Progenitor cell of endocrine pancreas (in vitro differentiated cells): ENCODE measurements at regions not wholly inside any gene's neighbourhood (a gene's known extent, or its start where the extent isn't known, plus 50 kb on each side); places are given as distances from the start of the nearest gene placed in this dataset.

Experiments used
- DNase-seq: peaks from one replicate; pipeline ENCODE4 v3.0.0; 2021; ENCODE audit warnings: low spot score; ENCODE audit not compliant: unreplicated experiment
- H3K27ac Mint-ChIP-seq: 2 replicates; pipeline ENCODE4 v1.8.0; 2021; ENCODE audit warnings: mild to moderate bottlenecking, moderate library complexity, mixed read lengths
- H3K27me3 Mint-ChIP-seq: 2 replicates; pipeline ENCODE4 v1.8.0; 2021; ENCODE audit warnings: mixed read lengths
- H3K36me3 Mint-ChIP-seq: 2 replicates; pipeline ENCODE4 v1.8.0; 2022; ENCODE audit warnings: mixed read lengths; ENCODE audit not compliant: insufficient read depth
- H3K4me1 Mint-ChIP-seq: 2 replicates; pipeline ENCODE4 v1.8.0; 2021; ENCODE audit warnings: low read depth, mixed read lengths
- H3K4me3 Mint-ChIP-seq: 2 replicates; pipeline ENCODE4 v1.8.0; 2021; ENCODE audit warnings: low read depth, mild to moderate bottlenecking, moderate library complexity, mixed read lengths
- H3K9me3 Mint-ChIP-seq: 2 replicates; pipeline ENCODE4 v1.8.0; 2021; ENCODE audit warnings: low read depth, mixed read lengths
- TF ChIP-seq, protein P1 (sequence below): fragments of 200-600 bp; sonication (generic); IDR thresholded peaks from one replicate; pipeline ENCODE4 v1.5.0; 2021; ENCODE audit warnings: antibody characterized with exemption, mild to moderate bottlenecking; ENCODE audit not compliant: unreplicated experiment

DNA sequence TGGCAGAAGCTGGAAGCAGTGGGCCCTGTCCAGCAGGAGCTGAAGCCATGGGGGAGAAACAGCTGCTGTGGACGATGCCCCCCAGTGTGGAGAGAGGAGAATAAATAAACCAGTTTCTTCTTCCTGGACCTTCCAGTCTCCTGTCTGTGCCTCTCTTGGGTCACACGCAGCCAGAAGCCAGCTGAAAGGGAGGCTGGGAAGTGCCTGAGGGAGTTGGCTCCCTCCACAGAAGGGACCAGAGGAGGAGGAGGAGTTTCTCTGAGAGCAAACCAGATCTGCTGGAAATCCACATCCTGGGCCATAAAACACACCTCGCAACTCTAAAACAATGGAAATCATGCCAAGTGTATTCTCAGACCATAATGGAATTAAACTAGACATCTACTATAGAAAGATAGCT lies 577.0 kb downstream of the CDH26 start:
- Mint-ChIP-seq H3K4me1 (no peaks in the 10 kb centered on the region), H3K9me3 (no peaks in the 10 kb centered on the region), H3K36me3 (no peaks in the 10 kb centered on the region), H3K27me3 (peaks cover 9% of the 10 kb centered on the region), H3K27ac (no peak overlapping the region), H3K4me3 (no peak overlapping the region)
- TF ChIP-seq, protein P1, sequence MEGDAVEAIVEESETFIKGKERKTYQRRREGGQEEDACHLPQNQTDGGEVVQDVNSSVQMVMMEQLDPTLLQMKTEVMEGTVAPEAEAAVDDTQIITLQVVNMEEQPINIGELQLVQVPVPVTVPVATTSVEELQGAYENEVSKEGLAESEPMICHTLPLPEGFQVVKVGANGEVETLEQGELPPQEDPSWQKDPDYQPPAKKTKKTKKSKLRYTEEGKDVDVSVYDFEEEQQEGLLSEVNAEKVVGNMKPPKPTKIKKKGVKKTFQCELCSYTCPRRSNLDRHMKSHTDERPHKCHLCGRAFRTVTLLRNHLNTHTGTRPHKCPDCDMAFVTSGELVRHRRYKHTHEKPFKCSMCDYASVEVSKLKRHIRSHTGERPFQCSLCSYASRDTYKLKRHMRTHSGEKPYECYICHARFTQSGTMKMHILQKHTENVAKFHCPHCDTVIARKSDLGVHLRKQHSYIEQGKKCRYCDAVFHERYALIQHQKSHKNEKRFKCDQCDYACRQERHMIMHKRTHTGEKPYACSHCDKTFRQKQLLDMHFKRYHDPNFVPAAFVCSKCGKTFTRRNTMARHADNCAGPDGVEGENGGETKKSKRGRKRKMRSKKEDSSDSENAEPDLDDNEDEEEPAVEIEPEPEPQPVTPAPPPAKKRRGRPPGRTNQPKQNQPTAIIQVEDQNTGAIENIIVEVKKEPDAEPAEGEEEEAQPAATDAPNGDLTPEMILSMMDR = no peak
- DNase-seq = no peak

DNA sequence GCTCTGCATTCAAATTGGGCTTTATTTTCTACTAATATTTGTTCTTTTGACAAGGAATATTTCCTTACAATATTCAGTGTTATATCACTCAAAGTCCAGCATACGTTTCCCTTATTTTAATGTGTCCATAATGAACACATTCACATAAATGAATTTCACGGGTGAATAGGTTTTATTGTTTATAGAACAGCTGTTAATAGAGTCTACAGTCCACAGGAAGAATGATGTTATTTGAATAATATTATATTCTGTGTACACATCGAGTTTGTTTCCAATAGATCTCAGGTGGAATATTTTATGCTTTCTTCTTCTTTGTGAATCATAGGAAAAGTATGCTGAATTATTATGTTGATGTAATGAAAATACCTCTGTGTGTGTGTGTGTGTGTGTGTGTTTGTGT lies 582.4 kb downstream of the CDH26 start:
- TF ChIP-seq, protein P1 = no peak
- H3K4me3 Mint-ChIP-seq = no peak overlapping the region

DNA sequence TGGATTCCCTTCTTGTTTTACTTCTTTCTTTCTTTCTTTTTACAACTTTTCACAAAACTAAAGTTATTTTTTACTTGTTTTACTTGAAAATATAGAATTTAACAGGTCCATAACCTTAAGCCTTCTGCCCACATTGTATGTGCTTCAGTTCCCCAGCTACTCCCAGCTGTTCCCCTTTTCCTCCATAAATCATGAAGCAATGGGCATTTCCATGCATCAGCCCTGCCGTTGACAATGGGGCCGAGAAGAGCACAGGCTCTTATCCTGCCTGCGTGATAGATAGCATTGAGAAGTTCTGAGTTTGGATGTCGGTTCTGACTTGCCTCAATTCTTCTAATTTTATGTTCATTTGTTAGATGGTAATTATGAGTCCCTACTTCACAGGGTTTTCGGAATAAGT lies 583.8 kb downstream of the CDH26 start:
- TF ChIP-seq, protein P1 = no peak
- DNase-seq = no peak
- Mint-ChIP-seq H3K4me3 (no peak overlapping the region), H3K27me3 (peaks cover 3% of the 10 kb centered on the region), H3K4me1 (no peaks in the 10 kb centered on the region), H3K9me3 (peaks cover 7% of the 10 kb centered on the region), H3K36me3 (no peaks in the 10 kb centered on the region), H3K27ac (no peak overlapping the region)

More for the DNA sequence above, 582.4 kb downstream of the CDH26 start:
- Mint-ChIP-seq H3K9me3 (peaks cover 4% of the 10 kb centered on the region), H3K27ac (no peak overlapping the region), H3K27me3 (peaks cover 3% of the 10 kb centered on the region), H3K36me3 (no peaks in the 10 kb centered on the region), H3K4me1 (no peaks in the 10 kb centered on the region)
- DNase-seq = no peak

DNA sequence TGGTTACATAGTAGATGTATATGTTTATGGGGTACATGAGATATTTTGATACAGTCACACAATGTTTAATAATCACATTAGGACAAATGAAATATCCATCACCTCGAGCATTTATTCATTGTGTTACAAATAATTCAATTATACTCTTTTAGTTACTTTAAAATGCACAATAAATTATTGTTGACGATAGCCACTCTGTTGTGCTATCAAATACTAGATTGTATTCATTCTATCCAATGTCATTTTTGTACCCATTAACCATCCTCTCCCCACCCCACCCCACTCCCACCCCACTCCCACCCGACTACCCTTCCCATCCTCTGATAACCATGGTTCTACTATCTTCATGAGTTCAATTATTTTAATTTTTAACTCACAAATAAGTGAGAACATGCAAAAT lies 585.4 kb downstream of the CDH26 start:
- Mint-ChIP-seq H3K9me3 (peaks cover 11% of the 10 kb centered on the region), H3K4me3 (no peak overlapping the region), H3K27me3 (peaks cover 3% of the 10 kb centered on the region), H3K4me1 (no peaks in the 10 kb centered on the region), H3K36me3 (no peaks in the 10 kb centered on the region), H3K27ac (no peak overlapping the region)
- DNase-seq = no peak
- TF ChIP-seq, protein P1 = no peak

DNA sequence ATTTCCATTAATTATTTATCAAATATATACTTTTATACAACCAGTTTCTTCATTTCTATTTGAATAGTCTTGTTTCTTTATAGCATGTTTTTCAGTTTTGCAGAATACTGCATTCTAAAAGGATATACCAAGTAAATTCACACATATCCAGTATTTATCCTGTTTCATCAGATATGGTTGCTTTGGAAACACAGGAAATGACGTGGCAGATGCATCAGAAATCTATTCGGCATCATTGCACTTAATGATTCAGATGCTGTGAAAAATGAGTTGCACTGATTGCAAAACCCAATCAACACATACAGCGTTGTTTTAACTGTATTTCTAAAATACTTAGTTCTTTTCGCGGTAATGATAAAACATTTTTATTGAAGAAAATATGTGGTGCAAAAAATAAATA lies 594.9 kb downstream of the CDH26 start:
- TF ChIP-seq, protein P1 = no peak
- Mint-ChIP-seq H3K4me1 (peaks cover 4% of the 10 kb centered on the region), H3K4me3 (no peak overlapping the region), H3K9me3 (no peaks in the 10 kb centered on the region), H3K36me3 (no peaks in the 10 kb centered on the region), H3K27me3 (peaks cover 34% of the 10 kb centered on the region), H3K27ac (no peak overlapping the region)
- no peak for DNase-seq
